GM12878 (cell line): ENCODE measurements at regions not wholly inside any gene's neighbourhood (a gene's known extent, or its start where the extent isn't known, plus 50 kb on each side); places are given as distances from the start of the nearest gene placed in this dataset.

Experiments used
- ATAC-seq: fragments of 200-7000 bp; cut with Tn5 transposase; 3 replicates; pipeline ENCODE4 v1.9.1; 2020; ENCODE audit warnings: mild to moderate bottlenecking, moderate library complexity
- BruUV-seq: library from RNA; stranded (reverse); fragments of 400-500 nt; replicated peaks from 2 replicates; lab custom pipeline; 2021; lab: Mats Ljungman, UMichigan
- CTCF ChIA-PET: fragments of 300-600 bp; sonication (Branson Sonifier 250); formaldehyde crosslinking; extraction: SDS; loops from one replicate; lab custom pipeline; 2021; ENCODE audit warnings: inconsistent platforms; lab: Yijun Ruan, JAX
- POLR2A ChIA-PET: fragments of 350-600 bp; formaldehyde crosslinking; extraction: SDS; loops from one replicate; lab custom pipeline; 2021; ENCODE audit warnings: inconsistent platforms; lab: Charles Lee
- RAD21 ChIA-PET: fragments of 300-600 bp; sonication (Branson Sonifier 250); formaldehyde crosslinking; loops from one replicate; lab custom pipeline; 2023; ENCODE audit warnings: antibody characterized with exemption; ENCODE audit not compliant: unreplicated experiment; lab: Charles Lee
- SMC1A ChIA-PET: fragments of 300-600 bp; sonication (Branson Sonifier 250); formaldehyde crosslinking; loops from one replicate; lab custom pipeline; 2023; ENCODE audit not compliant: unreplicated experiment, uncharacterized antibody; lab: Charles Lee
- DNase-seq: peaks from one replicate; pipeline ENCODE4 v3.0.0-alpha.2; 2011; ENCODE audit warnings: low read depth, low spot score
- FAIRE-seq: peaks from 3 replicates; lab custom pipeline; 2011; peaks lifted over from hg19 to GRCh38; lab: Jason Lieb, UNC
- H2AFZ ChIP-seq: 2 replicates; pipeline ENCODE4 v1.6.0; 2011; ENCODE audit warnings: low read depth, low read length, control low read depth; ENCODE audit not compliant: control insufficient read depth
- H3K27ac ChIP-seq: 2 replicates; pipeline ENCODE4 v1.5.1; 2011; ENCODE audit warnings: control low read depth; ENCODE audit not compliant: control insufficient read depth, insufficient read depth
- H3K27me3 ChIP-seq, 2 experiments: replicated peaks in 1 of 2; 2 replicates each; pipeline versions ENCODE4 v1.6.0 to v1.6.1; 2011; ENCODE audit warnings: low read length in 1 of 2; ENCODE audit not compliant: control insufficient read depth in 2 of 2, insufficient read depth in 2 of 2
- H3K36me3 ChIP-seq, 2 experiments: 2 replicates each; pipeline ENCODE4 v1.5.1; 2011; ENCODE audit warnings: low read length in 1 of 2; ENCODE audit not compliant: control insufficient read depth in 2 of 2, insufficient read depth in 2 of 2
- H3K4me1 ChIP-seq: 2 replicates; pipeline ENCODE4 v1.6.1; 2011; ENCODE audit warnings: mild to moderate bottlenecking, low read length, moderate library complexity, mixed read lengths; ENCODE audit not compliant: control insufficient read depth, insufficient read depth
- H3K4me2 ChIP-seq: 2 replicates; pipeline ENCODE4 v1.6.0; 2011; ENCODE audit warnings: control low read depth; ENCODE audit not compliant: control insufficient read depth, insufficient read depth
- H3K4me3 ChIP-seq: fragments of 200-600 bp; sonication (generic); 2 replicates; pipeline ENCODE4 v1.5.1; 2016
- H3K79me2 ChIP-seq: 2 replicates; pipeline ENCODE4 v1.6.0; 2011; ENCODE audit warnings: low read length; ENCODE audit not compliant: control insufficient read depth, insufficient read depth
- H3K9ac ChIP-seq: 2 replicates; pipeline ENCODE4 v1.8.0; 2011; ENCODE audit warnings: low read length, control low read depth, mixed read lengths; ENCODE audit not compliant: control insufficient read depth, insufficient read depth
- H3K9me3 ChIP-seq: replicated peaks from 3 replicates; pipeline ENCODE4 v1.5.1; 2011; ENCODE audit warnings: mild to moderate bottlenecking, low read length; ENCODE audit not compliant: control insufficient read depth, insufficient read depth
- H4K20me1 ChIP-seq: 2 replicates; pipeline ENCODE4 v1.6.0; 2011; ENCODE audit not compliant: control insufficient read depth, insufficient read depth
- EGR1 ChIP-seq, 2 experiments: IDR thresholded peaks; 1 replicate in 1 of 2; 2 replicates in 1 of 2; pipeline ENCODE4 v1.6.1; 2011 to 2012; ENCODE audit warnings: low read depth in 2 of 2, low read length in 2 of 2, borderline replicate concordance in 1 of 2, mild to moderate bottlenecking in 1 of 2, moderate library complexity in 1 of 2
- ESRRA ChIP-seq: IDR thresholded peaks from 2 replicates; pipeline ENCODE4 v1.6.1; 2012; ENCODE audit warnings: mild to moderate bottlenecking, low read length, improper control_type of control experiment
- GATAD2B ChIP-seq: fragments of 450-650 bp; conservative IDR thresholded peaks from 2 replicates; pipeline ENCODE4 v1.6.1; 2017; ENCODE audit warnings: low read depth, mild to moderate bottlenecking, moderate library complexity
- MTA3 ChIP-seq: IDR thresholded peaks from 2 replicates; pipeline ENCODE4 v1.6.1; 2012; ENCODE audit warnings: low read length, inconsistent platforms, borderline replicate concordance
- MXI1 ChIP-seq: fragments of 150-350 bp; IDR thresholded peaks from 2 replicates; pipeline ENCODE4 v1.6.1; 2011; ENCODE audit warnings: low read depth, mild to moderate bottlenecking, inconsistent platforms, low read length, improper control_type of control experiment
- NFIC ChIP-seq: IDR thresholded peaks from 2 replicates; pipeline ENCODE4 v1.6.1; 2012; ENCODE audit warnings: low read depth, mild to moderate bottlenecking, inconsistent platforms, low read length, moderate library complexity
- POLR2AphosphoS2 ChIP-seq: IDR thresholded peaks from 2 replicates; pipeline ENCODE4 v1.6.1; 2011; ENCODE audit warnings: low read depth, mild to moderate bottlenecking, low read length, improper control_type of control experiment, moderate library complexity
- RB1 ChIP-seq: fragments of 450-650 bp; formaldehyde crosslinking; IDR thresholded peaks from 2 replicates; pipeline ENCODE4 v1.6.1; 2017; ENCODE audit warnings: mild to moderate bottlenecking, borderline replicate concordance
- RBBP5 ChIP-seq: fragments of 200-600 bp; sonication (generic); conservative IDR thresholded peaks from 2 replicates; pipeline ENCODE4 v1.6.1; 2016
- SMAD1 ChIP-seq: fragments of 450-650 bp; IDR thresholded peaks from 2 replicates; pipeline ENCODE4 v1.6.1; 2018; ENCODE audit warnings: mild to moderate bottlenecking, low read depth; ENCODE audit not compliant: partially characterized antibody
- SREBF2 ChIP-seq: IDR thresholded peaks from 2 replicates; pipeline ENCODE4 v1.6.1; 2012; ENCODE audit warnings: mild to moderate bottlenecking, low read length
- WRNIP1 ChIP-seq: IDR thresholded peaks from 2 replicates; pipeline ENCODE4 v1.6.1; 2011; ENCODE audit warnings: low read depth, low read length, improper control_type of control experiment, borderline replicate concordance
- ZNF207 ChIP-seq: fragments of 450-650 bp; IDR thresholded peaks from 2 replicates; pipeline ENCODE4 v1.6.1; 2014; ENCODE audit warnings: antibody characterized with exemption, mild to moderate bottlenecking, borderline replicate concordance
- WGBS: methylation state at CpG from one replicate; pipeline ENCODE4 v1.1.6; 2016; ENCODE audit warnings: low lambda C conversion rate; ENCODE audit not compliant: insufficient replicate concordance, insufficient coverage; ENCODE audit errors: missing lambda C conversion rate; 5-methylcytosine and 5-hydroxymethylcytosine counted together
- in situ Hi-C: fragments of 300-500 bp; cut with MboI; formaldehyde crosslinking; loops from 9 replicates; pipeline ENCODE4 v1.14.3; 2018; ENCODE audit warnings: mixed read lengths
- intact Hi-C: fragments of 100-400 bp; cut with micrococcal nuclease; formaldehyde crosslinking; loops from one replicate; pipeline ENCODE4 v1.14.2; 2022; ENCODE audit not compliant: unreplicated experiment
- TF ChIP-seq, protein P1 (sequence below): IDR thresholded peaks from 2 replicates; pipeline ENCODE4 v1.6.1; 2012; ENCODE audit warnings: low read depth, low read length, improper control_type of control experiment
- TF ChIP-seq, protein P2 (sequence below): IDR thresholded peaks from 2 replicates; pipeline ENCODE4 v1.6.1; 2012; ENCODE audit warnings: low read length, inconsistent platforms
- TF ChIP-seq, protein P3 (sequence below): fragments of 450-650 bp; formaldehyde crosslinking; IDR thresholded peaks from 2 replicates; pipeline ENCODE4 v1.4.0; 2022; ENCODE audit warnings: mild to moderate bottlenecking, moderate library complexity

DNA sequence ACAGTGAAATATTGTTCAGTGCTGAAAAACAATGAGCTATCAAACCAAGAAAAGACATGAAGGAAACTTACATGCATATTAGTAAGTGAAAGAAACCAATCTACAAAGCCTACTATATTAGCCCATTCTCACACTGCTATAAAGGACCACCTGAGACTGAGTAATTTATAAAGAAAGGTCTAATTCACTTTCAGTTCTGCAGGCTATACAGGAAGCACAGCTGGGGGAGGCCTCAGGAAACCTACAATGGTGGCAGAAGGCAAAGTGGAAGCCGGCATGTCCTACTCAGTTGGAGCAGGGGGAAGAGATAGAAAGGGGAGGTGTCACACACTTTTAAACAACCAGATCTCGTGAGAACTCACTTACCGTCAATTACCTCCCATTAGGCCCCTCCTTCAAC lies 232.1 kb downstream of the TMX3 start (continued):
- TF ChIP-seq RB1 (no peak), ESRRA (no peak), WRNIP1 (no peak), MXI1 (no peak), EGR1 (IDR thresholded peaks at IDR 0.05; ENCODE audit: borderline replicate concordance in 1 of 2, low read depth in 2 of 2, low read length in 2 of 2) (no peak), SMAD1 (no peak), ZNF207 (no peak)
- TF ChIP-seq, protein P1, sequence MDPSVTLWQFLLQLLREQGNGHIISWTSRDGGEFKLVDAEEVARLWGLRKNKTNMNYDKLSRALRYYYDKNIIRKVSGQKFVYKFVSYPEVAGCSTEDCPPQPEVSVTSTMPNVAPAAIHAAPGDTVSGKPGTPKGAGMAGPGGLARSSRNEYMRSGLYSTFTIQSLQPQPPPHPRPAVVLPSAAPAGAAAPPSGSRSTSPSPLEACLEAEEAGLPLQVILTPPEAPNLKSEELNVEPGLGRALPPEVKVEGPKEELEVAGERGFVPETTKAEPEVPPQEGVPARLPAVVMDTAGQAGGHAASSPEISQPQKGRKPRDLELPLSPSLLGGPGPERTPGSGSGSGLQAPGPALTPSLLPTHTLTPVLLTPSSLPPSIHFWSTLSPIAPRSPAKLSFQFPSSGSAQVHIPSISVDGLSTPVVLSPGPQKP: no peak

DNA sequence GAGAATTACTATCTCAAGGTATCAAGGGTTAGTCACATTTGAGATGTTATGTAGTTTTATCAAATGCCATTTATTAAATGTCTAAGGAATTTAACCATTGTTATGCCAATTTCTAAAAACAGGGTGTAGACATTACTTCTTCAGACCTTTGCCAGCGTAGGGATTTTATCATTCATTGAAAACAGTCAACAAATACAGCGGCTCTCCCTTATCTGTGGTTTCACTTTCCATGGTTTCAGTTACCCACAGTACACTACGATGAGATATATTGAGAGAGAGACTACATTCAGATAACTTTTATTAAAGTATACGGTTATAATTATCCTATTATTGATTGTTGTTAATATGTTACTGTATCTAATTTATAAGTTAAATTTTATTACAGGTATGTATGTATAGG lies 234.7 kb downstream of the TMX3 start:
- ATAC-seq (no peak), DNase-seq (no peak), FAIRE-seq (no peak)
- Histone ChIP-seq H3K27ac (no peak overlapping the region), H3K79me2 (no peaks in the 10 kb centered on the region), H3K36me3 (no peaks in the 10 kb centered on the region), H3K27me3 (no peaks in the 10 kb centered on the region), H3K4me2 (no peak overlapping the region), H2AFZ (no peak overlapping the region), H3K9ac (no peak overlapping the region), H3K4me1 (no peaks in the 10 kb centered on the region), H3K9me3 (no peaks in the 10 kb centered on the region)
- intact Hi-C loops: no loop called here
- in situ Hi-C loops: no loop called here
- ChIA-PET CTCF (no interaction called here), SMC1A (no interaction called here)
- WGBS: 55% methylated on average over 4 of the region's 4 CpGs
- BruUV-seq: no TSS peak
- TF ChIP-seq MTA3 (no peak), SREBF2 (no peak), GATAD2B (no peak), NFIC (no peak), RBBP5 (no peak), POLR2AphosphoS2 (no peak)
- TF ChIP-seq, protein P2, sequence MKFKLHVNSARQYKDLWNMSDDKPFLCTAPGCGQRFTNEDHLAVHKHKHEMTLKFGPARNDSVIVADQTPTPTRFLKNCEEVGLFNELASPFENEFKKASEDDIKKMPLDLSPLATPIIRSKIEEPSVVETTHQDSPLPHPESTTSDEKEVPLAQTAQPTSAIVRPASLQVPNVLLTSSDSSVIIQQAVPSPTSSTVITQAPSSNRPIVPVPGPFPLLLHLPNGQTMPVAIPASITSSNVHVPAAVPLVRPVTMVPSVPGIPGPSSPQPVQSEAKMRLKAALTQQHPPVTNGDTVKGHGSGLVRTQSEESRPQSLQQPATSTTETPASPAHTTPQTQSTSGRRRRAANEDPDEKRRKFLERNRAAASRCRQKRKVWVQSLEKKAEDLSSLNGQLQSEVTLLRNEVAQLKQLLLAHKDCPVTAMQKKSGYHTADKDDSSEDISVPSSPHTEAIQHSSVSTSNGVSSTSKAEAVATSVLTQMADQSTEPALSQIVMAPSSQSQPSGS: no peak
- TF ChIP-seq, protein P3, sequence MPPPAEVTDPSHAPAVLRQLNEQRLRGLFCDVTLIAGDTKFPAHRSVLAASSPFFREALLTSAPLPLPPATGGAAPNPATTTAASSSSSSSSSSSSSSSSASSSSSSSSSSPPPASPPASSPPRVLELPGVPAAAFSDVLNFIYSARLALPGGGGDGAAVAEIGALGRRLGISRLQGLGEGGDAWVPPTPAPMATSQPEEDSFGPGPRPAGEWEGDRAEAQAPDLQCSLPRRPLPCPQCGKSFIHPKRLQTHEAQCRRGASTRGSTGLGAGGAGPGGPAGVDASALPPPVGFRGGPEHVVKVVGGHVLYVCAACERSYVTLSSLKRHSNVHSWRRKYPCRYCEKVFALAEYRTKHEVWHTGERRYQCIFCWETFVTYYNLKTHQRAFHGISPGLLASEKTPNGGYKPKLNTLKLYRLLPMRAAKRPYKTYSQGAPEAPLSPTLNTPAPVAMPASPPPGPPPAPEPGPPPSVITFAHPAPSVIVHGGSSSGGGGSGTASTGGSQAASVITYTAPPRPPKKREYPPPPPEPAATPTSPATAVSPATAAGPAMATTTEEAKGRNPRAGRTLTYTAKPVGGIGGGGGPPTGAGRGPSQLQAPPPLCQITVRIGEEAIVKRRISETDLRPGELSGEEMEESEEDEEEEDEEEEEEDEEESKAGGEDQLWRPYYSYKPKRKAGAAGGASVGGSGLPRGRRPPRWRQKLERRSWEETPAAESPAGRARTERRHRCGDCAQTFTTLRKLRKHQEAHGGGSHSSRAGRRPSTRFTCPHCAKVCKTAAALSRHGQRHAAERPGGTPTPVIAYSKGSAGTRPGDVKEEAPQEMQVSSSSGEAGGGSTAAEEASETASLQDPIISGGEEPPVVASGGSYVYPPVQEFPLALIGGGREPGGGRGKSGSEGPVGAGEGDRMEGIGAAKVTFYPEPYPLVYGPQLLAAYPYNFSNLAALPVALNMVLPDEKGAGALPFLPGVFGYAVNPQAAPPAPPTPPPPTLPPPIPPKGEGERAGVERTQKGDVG (CRISPR knock-in tag): no peak
- TF ChIP-seq, all 136 proteins: peak for 0
- POLR2A ChIA-PET: no interaction called here
- no peaks in the 10 kb centered on the region for H4K20me1 ChIP-seq
- no peak overlapping the region for H3K4me3 ChIP-seq
- RAD21 ChIA-PET: no interaction called here
